H1 (cell line): ENCODE measurements at regions not wholly inside any gene's neighbourhood (a gene's known extent, or its start where the extent isn't known, plus 50 kb on each side); places are given as distances from the start of the nearest gene placed in this dataset.

Experiments used
- CEBPB ChIP-seq: IDR thresholded peaks from 2 replicates; pipeline ENCODE4 v1.6.1; 2012; ENCODE audit warnings: low read depth, low read length
- POLR2AphosphoS5 ChIP-seq: IDR thresholded peaks from 2 replicates; pipeline ENCODE4 v1.6.1; 2011; ENCODE audit warnings: low read depth, low read length
- SIN3A ChIP-seq, 2 experiments: IDR thresholded peaks in 1 of 2; conservative IDR thresholded peaks in 1 of 2; 2 replicates each; pipeline ENCODE4 v1.6.1; 2011 to 2012; ENCODE audit warnings: low read length in 2 of 2, improper control_type of control experiment in 1 of 2, low read depth in 1 of 2, mild to moderate bottlenecking in 1 of 2
- TEAD4 ChIP-seq: IDR thresholded peaks from 2 replicates; pipeline ENCODE4 v1.6.1; 2012; ENCODE audit warnings: low read depth, low read length, inconsistent platforms, mixed read lengths

DNA sequence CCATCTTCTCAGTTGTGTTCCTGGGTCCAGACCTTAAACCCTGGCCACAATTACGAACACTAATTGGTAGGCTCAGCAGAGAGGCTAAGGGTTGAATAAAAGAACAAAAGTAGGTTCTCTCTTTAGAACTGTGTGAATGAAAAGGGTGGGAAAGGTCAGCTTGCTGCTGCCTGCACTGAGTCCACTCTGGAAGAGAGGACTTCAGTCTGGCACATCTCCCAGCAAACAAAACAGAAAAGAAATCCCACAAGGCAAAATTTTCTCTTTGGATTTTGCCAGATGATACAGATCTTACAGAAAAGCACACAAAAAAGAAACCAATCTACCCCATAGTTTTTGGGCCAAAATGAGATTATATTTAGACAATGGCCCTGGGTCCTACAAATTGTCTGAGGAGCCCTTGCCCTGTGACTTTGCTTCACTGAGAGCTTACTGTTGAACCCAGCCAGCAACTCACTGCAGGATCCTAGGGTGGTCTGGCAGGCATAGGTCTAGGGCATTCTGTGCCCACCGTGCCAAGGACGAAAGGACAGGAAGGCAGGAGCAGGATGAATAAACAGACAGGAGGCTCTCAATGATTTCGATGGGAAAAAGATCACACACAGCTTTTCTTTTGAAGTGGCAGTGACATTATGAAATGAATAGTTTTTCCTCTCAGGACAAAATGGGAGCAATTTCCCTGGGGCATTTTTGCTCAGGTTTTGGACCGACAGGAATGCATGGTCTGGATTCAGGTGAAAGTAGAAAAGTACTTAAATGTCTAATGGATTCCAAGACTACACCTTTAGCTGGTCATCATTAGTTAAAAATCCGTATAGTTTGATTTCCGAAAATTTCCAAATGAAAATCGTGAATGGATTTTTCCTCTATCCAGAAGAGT is 68.4 kb upstream of the STAM2 start:
- TF ChIP-seq TEAD4 = no peak
- no peak for TF ChIP-seq POLR2AphosphoS5
- no peak for TF ChIP-seq CEBPB
- no peak for TF ChIP-seq SIN3A (conservative IDR thresholded peaks at IDR 0.05 in 1 of 2, IDR thresholded peaks at IDR 0.05 in 1 of 2; ENCODE audit: low read depth in 1 of 2, low read length in 2 of 2)
